ENCODE measurements at regions not wholly inside any gene's neighbourhood (a gene's known extent, or its start where the extent isn't known, plus 50 kb on each side); places are given as distances from the start of the nearest gene placed in this dataset.

DNA sequence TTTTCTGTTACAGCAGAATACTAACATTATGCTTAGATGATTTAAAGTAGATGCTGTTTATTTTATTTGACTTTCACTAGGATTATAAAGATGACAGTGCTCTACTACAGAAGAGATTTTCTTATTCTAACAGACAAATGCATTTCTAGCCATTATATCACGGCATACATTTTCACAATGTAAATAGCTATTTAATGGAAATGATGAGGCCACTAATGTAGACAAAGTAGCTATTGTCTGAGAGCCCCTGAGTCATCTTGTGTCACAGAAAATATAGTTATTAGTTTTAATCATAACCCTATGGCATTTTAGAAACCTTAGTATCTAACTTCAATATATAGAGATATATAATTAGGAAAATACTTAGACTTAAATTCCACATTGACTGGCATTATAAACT lies 158.0 kb upstream of the AHR start:
- in situ Hi-C loops (cut with MboI; ENCODE audit: low sequenced_read_pairs, unreplicated experiment): no loop called here
- TF ChIP-seq, protein P1, sequence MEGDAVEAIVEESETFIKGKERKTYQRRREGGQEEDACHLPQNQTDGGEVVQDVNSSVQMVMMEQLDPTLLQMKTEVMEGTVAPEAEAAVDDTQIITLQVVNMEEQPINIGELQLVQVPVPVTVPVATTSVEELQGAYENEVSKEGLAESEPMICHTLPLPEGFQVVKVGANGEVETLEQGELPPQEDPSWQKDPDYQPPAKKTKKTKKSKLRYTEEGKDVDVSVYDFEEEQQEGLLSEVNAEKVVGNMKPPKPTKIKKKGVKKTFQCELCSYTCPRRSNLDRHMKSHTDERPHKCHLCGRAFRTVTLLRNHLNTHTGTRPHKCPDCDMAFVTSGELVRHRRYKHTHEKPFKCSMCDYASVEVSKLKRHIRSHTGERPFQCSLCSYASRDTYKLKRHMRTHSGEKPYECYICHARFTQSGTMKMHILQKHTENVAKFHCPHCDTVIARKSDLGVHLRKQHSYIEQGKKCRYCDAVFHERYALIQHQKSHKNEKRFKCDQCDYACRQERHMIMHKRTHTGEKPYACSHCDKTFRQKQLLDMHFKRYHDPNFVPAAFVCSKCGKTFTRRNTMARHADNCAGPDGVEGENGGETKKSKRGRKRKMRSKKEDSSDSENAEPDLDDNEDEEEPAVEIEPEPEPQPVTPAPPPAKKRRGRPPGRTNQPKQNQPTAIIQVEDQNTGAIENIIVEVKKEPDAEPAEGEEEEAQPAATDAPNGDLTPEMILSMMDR (IDR thresholded peaks at IDR 0.05; ENCODE audit: borderline replicate concordance, control extremely low read depth, extremely low read depth, insufficient read depth, missing control alignments): no peak
- DNase-seq (ENCODE audit: low spot score): no peak

DNA sequence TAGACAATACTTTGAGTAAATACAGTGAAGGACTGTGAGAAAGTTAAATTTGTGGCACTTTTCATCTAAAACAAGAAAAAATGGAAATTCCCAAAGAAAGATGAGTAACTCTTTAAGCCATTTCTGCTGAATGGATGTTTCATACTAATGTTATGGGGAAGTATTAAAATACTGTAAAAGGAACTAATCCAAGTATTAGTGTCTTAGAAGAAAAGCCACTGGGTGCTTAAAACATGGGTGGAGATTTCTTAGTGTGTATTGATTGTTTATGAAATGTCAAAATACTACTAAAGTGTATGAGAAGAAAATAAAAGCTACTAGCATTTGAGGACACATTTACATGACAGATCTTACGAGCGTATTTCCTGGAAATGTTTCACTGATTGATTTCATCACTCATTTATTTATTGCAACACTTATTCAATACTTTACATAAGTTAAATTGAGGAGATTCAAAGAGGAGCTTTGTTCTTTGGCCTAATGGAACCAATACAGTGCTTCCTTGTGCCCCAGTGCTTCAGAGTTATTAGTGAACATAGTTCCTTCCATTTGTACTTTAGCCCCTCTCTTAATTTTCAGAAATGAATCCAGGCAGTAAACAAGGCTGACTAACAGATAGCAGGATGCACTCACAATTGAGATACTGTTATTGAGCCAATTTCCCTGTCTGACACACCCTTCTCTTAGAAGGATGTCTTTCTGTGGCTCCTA lies 155.5 kb upstream of the AHR start:
- DNase-seq (ENCODE audit: low spot score): no peak
- in situ Hi-C loops (cut with MboI; ENCODE audit: low sequenced_read_pairs, unreplicated experiment): no loop called here
- TF ChIP-seq, protein P1 (IDR thresholded peaks at IDR 0.05; ENCODE audit: borderline replicate concordance, control extremely low read depth, extremely low read depth, insufficient read depth, missing control alignments): no peak

DNA sequence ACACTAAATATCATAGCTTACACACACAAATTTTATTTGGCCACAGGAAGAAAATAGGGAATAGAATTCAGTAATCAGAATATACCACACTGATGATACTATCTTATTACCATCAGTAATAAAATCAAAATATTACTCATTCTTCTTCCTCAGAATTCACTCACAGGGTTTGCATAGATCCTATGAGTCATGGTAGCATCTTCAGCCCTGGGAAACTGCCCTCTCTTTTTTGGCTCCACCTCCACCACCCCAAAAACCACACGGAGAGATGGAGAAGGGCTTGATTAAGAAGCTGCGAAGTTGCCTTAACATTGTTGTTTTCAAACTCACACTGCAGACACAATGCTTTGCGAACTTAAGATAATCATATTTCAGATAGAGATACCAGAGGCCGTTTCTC lies 154.1 kb upstream of the AHR start:
- TF ChIP-seq, protein P1 (IDR thresholded peaks at IDR 0.05; ENCODE audit: borderline replicate concordance, control extremely low read depth, extremely low read depth, insufficient read depth, missing control alignments): no peak
- in situ Hi-C loops (cut with MboI; ENCODE audit: low sequenced_read_pairs, unreplicated experiment): no loop called here
- DNase-seq (ENCODE audit: low spot score): no peak

DNA sequence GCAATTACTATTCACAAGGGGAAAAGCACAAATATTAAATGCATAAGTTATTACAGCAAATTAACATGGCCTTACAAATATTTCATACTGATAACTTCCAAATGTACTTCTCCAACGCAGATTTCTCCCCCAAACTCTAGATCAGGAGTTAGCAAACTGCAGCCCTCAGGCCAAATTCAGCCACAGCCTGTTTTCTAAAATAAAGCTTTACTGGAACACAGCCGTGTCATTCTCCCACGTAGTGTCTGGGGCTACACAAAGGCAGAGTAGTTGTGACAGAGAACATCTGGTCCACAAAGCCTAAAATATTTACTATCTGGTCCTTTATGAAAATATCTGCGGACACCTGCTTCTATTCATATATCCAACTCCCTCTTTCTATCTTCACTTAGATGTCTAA lies 151.8 kb upstream of the AHR start:
- in situ Hi-C loops (cut with MboI; ENCODE audit: low sequenced_read_pairs, unreplicated experiment): no loop called here
- no peak for DNase-seq (ENCODE audit: low spot score)
- TF ChIP-seq, protein P1 (IDR thresholded peaks at IDR 0.05; ENCODE audit: borderline replicate concordance, control extremely low read depth, extremely low read depth, insufficient read depth, missing control alignments): no peak

DNA sequence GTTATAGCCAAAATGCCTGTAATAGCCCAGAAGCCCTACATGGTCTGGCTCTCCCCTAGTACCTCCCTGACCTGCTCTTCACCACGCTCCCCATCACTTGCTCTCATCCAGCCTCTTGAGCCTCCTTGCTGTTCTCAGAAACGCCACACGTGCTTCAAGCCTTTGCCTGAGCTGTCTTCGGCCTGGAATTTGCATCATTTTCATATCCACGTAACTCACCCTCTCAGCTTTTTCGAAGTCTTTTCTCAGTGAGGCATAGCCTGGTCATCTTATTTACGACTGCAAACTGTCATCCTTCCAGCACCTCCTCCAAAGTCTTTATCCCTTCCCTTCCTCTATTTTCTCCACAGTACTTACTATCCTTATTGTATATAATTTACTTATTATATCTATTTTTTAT lies 151.0 kb upstream of the AHR start:
- DNase-seq (ENCODE audit: low spot score): no peak
- TF ChIP-seq, protein P1 (IDR thresholded peaks at IDR 0.05; ENCODE audit: borderline replicate concordance, control extremely low read depth, extremely low read depth, insufficient read depth, missing control alignments): no peak
- in situ Hi-C loops (cut with MboI; ENCODE audit: low sequenced_read_pairs, unreplicated experiment): no loop called here

DNA sequence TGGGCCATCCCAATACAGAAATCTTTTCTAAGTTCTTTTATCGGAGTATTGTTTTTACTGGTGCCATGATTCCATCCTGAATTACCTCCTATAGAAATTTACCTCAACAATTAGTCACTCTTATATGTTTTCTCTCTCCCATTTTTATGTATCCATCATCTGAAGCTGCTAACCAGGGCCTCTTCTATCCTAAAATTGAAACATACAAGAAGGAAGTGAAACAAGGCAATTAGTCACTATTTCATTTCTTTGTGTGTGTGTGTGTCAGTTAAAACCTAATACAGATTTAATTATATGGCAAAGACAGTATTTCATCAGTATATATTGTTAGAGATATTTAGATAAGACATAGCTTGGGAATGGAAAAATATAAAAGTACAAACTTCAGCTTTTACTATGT lies 148.4 kb upstream of the AHR start:
- TF ChIP-seq, protein P1 (IDR thresholded peaks at IDR 0.05; ENCODE audit: borderline replicate concordance, control extremely low read depth, extremely low read depth, insufficient read depth, missing control alignments): no peak
- DNase-seq (ENCODE audit: low spot score): no peak
- in situ Hi-C loops (cut with MboI; ENCODE audit: low sequenced_read_pairs, unreplicated experiment): no loop called here
